ENCODE measurements at regions not wholly inside any gene's neighbourhood (a gene's known extent, or its start where the extent isn't known, plus 50 kb on each side); places are given as distances from the start of the nearest gene placed in this dataset.
"Not testable (repeated sequence)": the region's sequence is repeated elsewhere in the genome, so short reads cannot be mapped to it uniquely, and the experiment has no call there.

DNA sequence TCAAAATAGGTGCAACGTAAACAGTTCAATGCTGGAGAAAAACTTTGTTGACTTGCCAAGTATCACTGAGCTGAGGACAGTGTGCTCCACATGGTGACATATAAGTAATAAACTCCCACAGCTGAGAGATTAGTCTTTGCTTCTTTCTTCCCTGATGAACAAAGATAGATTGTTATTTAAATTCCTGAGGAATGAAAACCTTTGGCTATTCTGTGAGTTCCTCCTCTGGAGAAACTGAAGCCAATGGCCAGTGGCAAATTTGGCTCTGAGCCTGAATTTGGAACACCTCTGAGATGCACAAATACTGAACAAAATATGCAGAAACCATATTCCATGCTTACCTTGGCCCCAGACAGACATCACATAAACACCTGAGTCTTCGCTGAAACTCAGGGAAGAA, 63.3 kb downstream of the RPL22L1 start:
- DNase-seq (ENCODE audit: low read depth, low spot score): no peak
- Histone ChIP-seq H3K27me3 (ENCODE audit: insufficient read depth, insufficient read length) (no peaks in the 10 kb centered on the region), H3K36me3 (ENCODE audit: insufficient read depth, insufficient read length, low read length) (no peaks in the 10 kb centered on the region), H3K4me3 (ENCODE audit: insufficient read length, low read depth) (no peak overlapping the region), H3K4me1 (ENCODE audit: insufficient read depth, insufficient read length) (peaks cover 4% of the 10 kb centered on the region), H3K9ac (ENCODE audit: insufficient read length, low read depth) (no peak overlapping the region), H3K9me3 (ENCODE audit: insufficient read depth, low read length) (no peaks in the 10 kb centered on the region)
- TF ChIP-seq SUZ12 (IDR thresholded peaks at IDR 0.05; ENCODE audit: extremely low read depth, insufficient read depth, insufficient read length) (no peak), YY1 (IDR thresholded peaks at IDR 0.05; ENCODE audit: insufficient read depth, insufficient read length) (no peak), ZNF274 (IDR thresholded peaks at IDR 0.05; ENCODE audit: low read depth, low read length) (no peak)

DNA sequence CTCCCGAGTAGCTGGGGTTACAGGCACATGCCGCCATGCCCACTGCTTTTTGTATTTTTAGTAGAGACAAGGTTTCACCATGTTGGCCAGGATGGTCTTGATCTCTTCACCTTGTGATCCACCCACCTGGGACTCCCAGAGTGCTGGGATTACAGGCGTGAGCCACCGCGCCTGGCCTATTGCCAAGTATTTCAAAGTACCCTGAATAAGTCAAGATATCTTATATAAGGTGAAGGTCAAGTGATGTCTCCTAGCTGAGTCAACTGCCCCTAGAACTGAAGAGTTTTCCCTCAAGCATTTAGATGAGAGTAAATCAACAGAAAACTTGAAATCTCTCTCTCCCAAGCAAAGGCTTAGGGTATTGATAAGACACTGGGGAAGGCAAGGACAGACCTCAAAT, 63.9 kb downstream of the RPL22L1 start:
- TF ChIP-seq SUZ12 (IDR thresholded peaks at IDR 0.05; ENCODE audit: extremely low read depth, insufficient read depth, insufficient read length): no peak
- no peak for TF ChIP-seq ZNF274 (IDR thresholded peaks at IDR 0.05; ENCODE audit: low read depth, low read length)
- no peak for TF ChIP-seq YY1 (IDR thresholded peaks at IDR 0.05; ENCODE audit: insufficient read depth, insufficient read length)
- H3K9ac ChIP-seq (ENCODE audit: insufficient read length, low read depth): no peak overlapping the region
- H3K4me3 ChIP-seq (ENCODE audit: insufficient read length, low read depth): no peak overlapping the region
- peaks cover 4% of the 10 kb centered on the region for H3K4me1 ChIP-seq (ENCODE audit: insufficient read depth, insufficient read length)
- H3K27me3 ChIP-seq (ENCODE audit: insufficient read depth, insufficient read length): no peaks in the 10 kb centered on the region
- no peak for DNase-seq (ENCODE audit: low read depth, low spot score)
- H3K36me3 ChIP-seq (ENCODE audit: insufficient read depth, insufficient read length, low read length): no peaks in the 10 kb centered on the region
- H3K9me3 ChIP-seq (ENCODE audit: insufficient read depth, low read length): no peaks in the 10 kb centered on the region

DNA sequence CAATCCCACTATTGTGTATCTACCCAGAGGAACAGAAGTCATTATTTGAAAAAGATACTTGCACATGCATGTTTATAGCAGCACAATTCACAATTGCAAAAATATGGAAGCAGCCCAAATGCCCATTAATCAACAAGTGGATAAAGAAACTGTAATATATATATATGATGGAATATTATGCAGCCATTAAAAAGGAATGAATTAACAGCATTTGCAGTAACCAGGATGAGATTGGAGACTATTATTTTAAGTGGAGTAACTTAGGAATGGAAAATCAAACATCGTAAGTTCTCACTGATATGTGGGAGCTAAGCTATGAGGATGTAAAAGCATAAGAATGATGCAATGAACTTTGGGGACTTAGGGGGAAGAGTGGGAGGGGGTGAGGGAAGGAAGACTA, 64.7 kb downstream of the RPL22L1 start:
- H3K9ac ChIP-seq (ENCODE audit: insufficient read length, low read depth); H3K4me3 ChIP-seq (ENCODE audit: insufficient read length, low read depth); DNase-seq (ENCODE audit: low read depth, low spot score); H3K9me3 ChIP-seq (ENCODE audit: insufficient read depth, low read length); H3K27me3 ChIP-seq (ENCODE audit: insufficient read depth, insufficient read length); H3K4me1 ChIP-seq (ENCODE audit: insufficient read depth, insufficient read length); H3K36me3 ChIP-seq (ENCODE audit: insufficient read depth, insufficient read length, low read length): not testable (repeated sequence)

DNA sequence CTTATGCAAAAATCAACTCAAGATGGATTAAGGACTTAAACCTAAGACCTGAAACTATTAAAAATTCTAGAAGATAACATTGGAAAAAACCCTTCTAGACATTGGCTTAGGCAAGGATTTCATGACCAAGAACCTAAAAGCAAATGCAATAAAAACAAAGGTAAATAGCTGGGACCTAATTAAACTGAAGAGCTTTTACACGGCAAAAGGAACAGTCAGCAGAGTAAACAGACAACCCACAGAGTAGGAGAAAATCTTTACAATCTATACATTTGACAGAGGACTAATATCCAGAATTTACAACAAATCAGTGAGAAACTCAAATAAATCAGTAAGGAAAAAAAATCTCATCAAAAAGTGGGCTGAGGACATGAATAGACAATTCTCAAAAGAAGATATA, 65.4 kb downstream of the RPL22L1 start:
- not testable (repeated sequence) for H3K36me3 ChIP-seq (ENCODE audit: insufficient read depth, insufficient read length, low read length); H3K9me3 ChIP-seq (ENCODE audit: insufficient read depth, low read length); DNase-seq (ENCODE audit: low read depth, low spot score); H3K27me3 ChIP-seq (ENCODE audit: insufficient read depth, insufficient read length); H3K4me1 ChIP-seq (ENCODE audit: insufficient read depth, insufficient read length); H3K9ac ChIP-seq (ENCODE audit: insufficient read length, low read depth); H3K4me3 ChIP-seq (ENCODE audit: insufficient read length, low read depth)

DNA sequence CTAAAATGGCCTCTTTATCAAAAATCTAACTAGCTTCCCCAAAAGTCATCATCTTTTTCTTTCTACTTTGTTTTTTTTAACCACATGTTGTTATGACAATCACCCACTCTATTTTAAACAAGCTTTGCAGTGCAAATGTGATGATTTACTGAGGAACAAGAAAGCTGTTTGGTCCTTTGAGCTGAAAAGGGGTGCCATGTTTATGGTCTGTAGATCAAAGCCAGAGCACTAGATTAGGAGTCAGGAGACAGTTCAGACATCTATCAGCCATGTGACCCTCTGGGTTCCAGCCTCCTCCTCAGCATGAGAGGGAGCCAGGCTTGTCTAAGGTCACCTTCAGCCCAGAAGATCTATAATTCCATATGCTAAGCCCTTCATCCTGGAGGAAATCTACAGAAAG, 65.9 kb downstream of the RPL22L1 start:
- Histone ChIP-seq H3K9ac (ENCODE audit: insufficient read length, low read depth) (no peak overlapping the region), H3K9me3 (ENCODE audit: insufficient read depth, low read length) (no peaks in the 10 kb centered on the region), H3K27me3 (ENCODE audit: insufficient read depth, insufficient read length) (no peaks in the 10 kb centered on the region), H3K36me3 (ENCODE audit: insufficient read depth, insufficient read length, low read length) (no peaks in the 10 kb centered on the region), H3K4me3 (ENCODE audit: insufficient read length, low read depth) (no peak overlapping the region), H3K4me1 (ENCODE audit: insufficient read depth, insufficient read length) (peaks cover 4% of the 10 kb centered on the region)
- DNase-seq (ENCODE audit: low read depth, low spot score): no peak
- no peak for TF ChIP-seq SUZ12 (IDR thresholded peaks at IDR 0.05; ENCODE audit: extremely low read depth, insufficient read depth, insufficient read length)
- TF ChIP-seq ZNF274 (IDR thresholded peaks at IDR 0.05; ENCODE audit: low read depth, low read length): no peak
- no peak for TF ChIP-seq YY1 (IDR thresholded peaks at IDR 0.05; ENCODE audit: insufficient read depth, insufficient read length)

DNA sequence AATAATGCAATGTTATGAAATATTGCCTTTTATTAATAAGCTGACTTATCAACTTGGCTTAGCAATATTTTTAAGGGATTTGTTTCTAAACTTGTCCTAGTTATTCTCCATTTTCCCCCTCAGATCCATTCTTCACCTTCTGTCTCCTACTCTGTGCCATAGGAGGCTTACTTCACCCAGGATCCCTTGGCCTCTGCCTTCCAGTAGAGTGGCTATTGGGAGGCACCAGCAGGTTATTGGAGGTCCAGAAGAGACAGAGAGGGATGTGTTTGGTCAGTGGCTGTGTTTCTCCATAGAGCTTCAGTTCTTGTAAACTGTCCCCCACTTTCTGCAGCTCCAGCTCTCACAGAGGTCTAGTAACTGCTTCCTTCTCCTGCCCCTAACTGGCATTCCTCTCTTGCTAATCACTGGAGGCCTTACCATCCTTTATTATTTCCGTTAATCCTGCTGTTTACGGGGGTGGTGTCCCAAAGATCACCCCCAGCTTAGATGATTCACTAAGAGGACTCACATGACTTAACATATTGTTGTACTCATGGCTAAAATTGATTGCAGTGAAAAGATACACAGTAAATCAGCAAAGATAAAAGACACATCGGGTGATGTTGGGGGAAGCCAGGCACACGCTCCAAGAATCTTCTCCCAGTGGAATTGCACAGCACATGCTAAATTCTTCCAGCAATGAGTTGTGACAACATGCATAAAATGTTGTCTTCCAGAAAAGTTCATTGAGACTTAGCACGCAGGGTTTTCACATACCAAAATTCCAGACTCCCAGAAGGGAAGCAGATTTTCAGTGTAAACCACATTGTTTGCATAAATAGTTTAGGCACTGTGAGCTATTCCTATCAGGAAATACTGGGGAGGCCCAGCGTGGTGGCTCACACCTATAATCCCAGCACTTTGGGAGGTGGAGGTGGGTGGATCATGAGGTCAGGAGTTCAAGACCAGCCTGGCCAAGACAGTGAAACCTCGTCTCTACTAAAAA, 67.5 kb downstream of the RPL22L1 start:
- TF ChIP-seq SUZ12 (IDR thresholded peaks at IDR 0.05; ENCODE audit: extremely low read depth, insufficient read depth, insufficient read length) (no peak), ZNF274 (IDR thresholded peaks at IDR 0.05; ENCODE audit: low read depth, low read length) (no peak), YY1 (IDR thresholded peaks at IDR 0.05; ENCODE audit: insufficient read depth, insufficient read length) (no peak)
- peaks cover 8% of the 10 kb centered on the region; the same call in 1 of the 2 replicates for H3K9me3 ChIP-seq (ENCODE audit: insufficient read depth, low read length)
- peaks cover 4% of the 10 kb centered on the region for H3K4me1 ChIP-seq (ENCODE audit: insufficient read depth, insufficient read length)
- DNase-seq (ENCODE audit: low read depth, low spot score): no peak
- no peak overlapping the region for H3K9ac ChIP-seq (ENCODE audit: insufficient read length, low read depth)
- no peaks in the 10 kb centered on the region for H3K27me3 ChIP-seq (ENCODE audit: insufficient read depth, insufficient read length)
- no peaks in the 10 kb centered on the region for H3K36me3 ChIP-seq (ENCODE audit: insufficient read depth, insufficient read length, low read length)
- no peak overlapping the region for H3K4me3 ChIP-seq (ENCODE audit: insufficient read length, low read depth)

DNA sequence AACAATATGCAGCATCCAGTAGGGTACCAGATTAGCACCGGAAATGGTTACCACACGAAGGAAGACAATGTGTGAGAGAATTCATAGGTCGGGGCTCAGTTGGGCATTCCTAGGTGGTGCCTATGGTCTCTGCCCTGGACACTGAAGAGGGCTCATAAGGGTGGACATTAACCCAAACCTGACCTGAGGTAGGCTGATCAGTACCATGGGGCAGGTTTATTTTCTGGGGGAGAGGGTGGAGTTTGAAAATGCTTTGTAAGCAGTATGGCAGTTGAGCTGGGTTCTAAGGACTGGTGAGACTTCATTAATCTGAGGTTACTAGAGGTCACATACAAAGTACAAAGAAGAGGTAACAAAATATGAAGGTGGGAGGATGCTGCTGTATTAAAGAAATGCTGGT, 68.4 kb downstream of the RPL22L1 start:
- Histone ChIP-seq H3K4me1 (ENCODE audit: insufficient read depth, insufficient read length) (peaks cover 4% of the 10 kb centered on the region), H3K9me3 (ENCODE audit: insufficient read depth, low read length) (peaks cover 11% of the 10 kb centered on the region; the same call in 1 of the 2 replicates), H3K9ac (ENCODE audit: insufficient read length, low read depth) (no peak overlapping the region), H3K4me3 (ENCODE audit: insufficient read length, low read depth) (no peak overlapping the region), H3K27me3 (ENCODE audit: insufficient read depth, insufficient read length) (no peaks in the 10 kb centered on the region), H3K36me3 (ENCODE audit: insufficient read depth, insufficient read length, low read length) (no peaks in the 10 kb centered on the region)
- TF ChIP-seq ZNF274 (IDR thresholded peaks at IDR 0.05; ENCODE audit: low read depth, low read length): no peak
- no peak for TF ChIP-seq SUZ12 (IDR thresholded peaks at IDR 0.05; ENCODE audit: extremely low read depth, insufficient read depth, insufficient read length)
- TF ChIP-seq YY1 (IDR thresholded peaks at IDR 0.05; ENCODE audit: insufficient read depth, insufficient read length): no peak
- DNase-seq (ENCODE audit: low read depth, low spot score): no peak

DNA sequence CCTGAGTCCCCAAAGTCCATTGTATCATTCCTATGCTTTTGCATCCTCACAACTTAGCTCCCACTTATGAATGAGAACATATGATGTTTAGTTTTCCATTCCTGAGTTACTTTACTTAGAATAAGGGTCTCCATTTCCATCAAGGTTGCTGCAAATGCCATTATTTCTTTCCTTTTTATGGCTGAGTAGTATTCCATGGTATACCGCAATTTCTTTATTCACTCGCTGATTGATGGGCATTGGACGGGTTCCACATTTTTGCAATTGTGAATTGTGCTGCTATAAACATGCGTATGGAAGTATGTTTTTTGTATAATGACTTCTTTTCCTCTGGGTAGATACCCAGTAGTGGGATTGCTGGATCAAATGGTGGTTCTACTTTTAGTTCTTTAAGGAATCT, 69.7 kb downstream of the RPL22L1 start:
- not testable (repeated sequence) for DNase-seq (ENCODE audit: low read depth, low spot score); H3K4me1 ChIP-seq (ENCODE audit: insufficient read depth, insufficient read length); H3K4me3 ChIP-seq (ENCODE audit: insufficient read length, low read depth); H3K9ac ChIP-seq (ENCODE audit: insufficient read length, low read depth); H3K36me3 ChIP-seq (ENCODE audit: insufficient read depth, insufficient read length, low read length); H3K27me3 ChIP-seq (ENCODE audit: insufficient read depth, insufficient read length)
- peaks cover 18% of the 10 kb centered on the region; the same call in 1 of the 2 replicates for H3K9me3 ChIP-seq (ENCODE audit: insufficient read depth, low read length)
